ENCODE measurements at regions not wholly inside any gene's neighbourhood (a gene's known extent, or its start where the extent isn't known, plus 50 kb on each side); places are given as distances from the start of the nearest gene placed in this dataset.

DNA sequence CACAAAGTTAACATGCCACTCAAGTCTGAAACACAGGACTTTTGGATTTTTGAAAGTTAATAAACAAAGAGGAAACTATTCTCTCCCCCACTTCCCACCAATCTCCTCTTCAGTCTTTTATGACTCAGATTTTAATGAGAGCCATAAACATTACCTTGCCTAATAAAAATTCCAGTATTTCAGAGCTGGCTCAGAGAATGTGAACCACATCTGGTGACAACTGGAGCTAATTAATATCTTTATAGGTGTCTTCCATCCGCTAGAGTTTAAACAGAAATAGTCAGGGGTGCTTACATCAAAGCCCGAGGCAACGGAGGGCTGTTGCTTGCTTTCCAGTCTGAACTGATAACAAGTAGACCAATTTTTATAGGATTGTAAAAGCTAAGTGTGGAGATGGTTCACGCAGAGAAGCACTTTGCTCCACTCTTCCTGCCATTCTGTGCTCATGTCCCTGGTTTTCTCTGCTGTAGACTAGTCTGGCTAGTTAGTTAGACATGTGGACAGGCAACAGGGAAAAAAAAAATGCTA, 363.6 kb downstream of the NR2F2 start (continued):
- peak; percentile 66 for TF ChIP-seq ZNF2 (tag by site-specific recombination; IDR thresholded peaks at IDR 0.05)
- TF ChIP-seq ZNF639 (tag by site-specific recombination; IDR thresholded peaks at IDR 0.05): peak; percentile 67; the same call in 1 of the 2 replicates
- TF ChIP-seq, protein P1, sequence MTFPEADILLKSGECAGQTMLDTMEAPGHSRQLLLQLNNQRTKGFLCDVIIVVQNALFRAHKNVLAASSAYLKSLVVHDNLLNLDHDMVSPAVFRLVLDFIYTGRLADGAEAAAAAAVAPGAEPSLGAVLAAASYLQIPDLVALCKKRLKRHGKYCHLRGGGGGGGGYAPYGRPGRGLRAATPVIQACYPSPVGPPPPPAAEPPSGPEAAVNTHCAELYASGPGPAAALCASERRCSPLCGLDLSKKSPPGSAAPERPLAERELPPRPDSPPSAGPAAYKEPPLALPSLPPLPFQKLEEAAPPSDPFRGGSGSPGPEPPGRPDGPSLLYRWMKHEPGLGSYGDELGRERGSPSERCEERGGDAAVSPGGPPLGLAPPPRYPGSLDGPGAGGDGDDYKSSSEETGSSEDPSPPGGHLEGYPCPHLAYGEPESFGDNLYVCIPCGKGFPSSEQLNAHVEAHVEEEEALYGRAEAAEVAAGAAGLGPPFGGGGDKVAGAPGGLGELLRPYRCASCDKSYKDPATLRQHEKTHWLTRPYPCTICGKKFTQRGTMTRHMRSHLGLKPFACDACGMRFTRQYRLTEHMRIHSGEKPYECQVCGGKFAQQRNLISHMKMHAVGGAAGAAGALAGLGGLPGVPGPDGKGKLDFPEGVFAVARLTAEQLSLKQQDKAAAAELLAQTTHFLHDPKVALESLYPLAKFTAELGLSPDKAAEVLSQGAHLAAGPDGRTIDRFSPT (tag by site-specific recombination; IDR thresholded peaks at IDR 0.05): peak; percentile 81
- TF ChIP-seq, protein P2, sequence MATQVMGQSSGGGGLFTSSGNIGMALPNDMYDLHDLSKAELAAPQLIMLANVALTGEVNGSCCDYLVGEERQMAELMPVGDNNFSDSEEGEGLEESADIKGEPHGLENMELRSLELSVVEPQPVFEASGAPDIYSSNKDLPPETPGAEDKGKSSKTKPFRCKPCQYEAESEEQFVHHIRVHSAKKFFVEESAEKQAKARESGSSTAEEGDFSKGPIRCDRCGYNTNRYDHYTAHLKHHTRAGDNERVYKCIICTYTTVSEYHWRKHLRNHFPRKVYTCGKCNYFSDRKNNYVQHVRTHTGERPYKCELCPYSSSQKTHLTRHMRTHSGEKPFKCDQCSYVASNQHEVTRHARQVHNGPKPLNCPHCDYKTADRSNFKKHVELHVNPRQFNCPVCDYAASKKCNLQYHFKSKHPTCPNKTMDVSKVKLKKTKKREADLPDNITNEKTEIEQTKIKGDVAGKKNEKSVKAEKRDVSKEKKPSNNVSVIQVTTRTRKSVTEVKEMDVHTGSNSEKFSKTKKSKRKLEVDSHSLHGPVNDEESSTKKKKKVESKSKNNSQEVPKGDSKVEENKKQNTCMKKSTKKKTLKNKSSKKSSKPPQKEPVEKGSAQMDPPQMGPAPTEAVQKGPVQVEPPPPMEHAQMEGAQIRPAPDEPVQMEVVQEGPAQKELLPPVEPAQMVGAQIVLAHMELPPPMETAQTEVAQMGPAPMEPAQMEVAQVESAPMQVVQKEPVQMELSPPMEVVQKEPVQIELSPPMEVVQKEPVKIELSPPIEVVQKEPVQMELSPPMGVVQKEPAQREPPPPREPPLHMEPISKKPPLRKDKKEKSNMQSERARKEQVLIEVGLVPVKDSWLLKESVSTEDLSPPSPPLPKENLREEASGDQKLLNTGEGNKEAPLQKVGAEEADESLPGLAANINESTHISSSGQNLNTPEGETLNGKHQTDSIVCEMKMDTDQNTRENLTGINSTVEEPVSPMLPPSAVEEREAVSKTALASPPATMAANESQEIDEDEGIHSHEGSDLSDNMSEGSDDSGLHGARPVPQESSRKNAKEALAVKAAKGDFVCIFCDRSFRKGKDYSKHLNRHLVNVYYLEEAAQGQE (tag by site-specific recombination; IDR thresholded peaks at IDR 0.05): no peak
- 0 out of 2 replicates have a peak, but pooled peaks have one; percentile 7 for TF ChIP-seq ZNF362 (tag by site-specific recombination; IDR thresholded peaks at IDR 0.05)
- TF ChIP-seq SETDB1 (IDR thresholded peaks at IDR 0.05; ENCODE audit: insufficient read length, low read length): no peak
- TF ChIP-seq ZNF23 (tag by site-specific recombination; IDR thresholded peaks at IDR 0.05; ENCODE audit: borderline replicate concordance): no peak
- no peak for TF ChIP-seq ZNF132 (tag by site-specific recombination; IDR thresholded peaks at IDR 0.05; ENCODE audit: borderline replicate concordance)
- no peak for TF ChIP-seq ZNF768 (tag by site-specific recombination; IDR thresholded peaks at IDR 0.05)
- TF ChIP-seq, protein P3, sequence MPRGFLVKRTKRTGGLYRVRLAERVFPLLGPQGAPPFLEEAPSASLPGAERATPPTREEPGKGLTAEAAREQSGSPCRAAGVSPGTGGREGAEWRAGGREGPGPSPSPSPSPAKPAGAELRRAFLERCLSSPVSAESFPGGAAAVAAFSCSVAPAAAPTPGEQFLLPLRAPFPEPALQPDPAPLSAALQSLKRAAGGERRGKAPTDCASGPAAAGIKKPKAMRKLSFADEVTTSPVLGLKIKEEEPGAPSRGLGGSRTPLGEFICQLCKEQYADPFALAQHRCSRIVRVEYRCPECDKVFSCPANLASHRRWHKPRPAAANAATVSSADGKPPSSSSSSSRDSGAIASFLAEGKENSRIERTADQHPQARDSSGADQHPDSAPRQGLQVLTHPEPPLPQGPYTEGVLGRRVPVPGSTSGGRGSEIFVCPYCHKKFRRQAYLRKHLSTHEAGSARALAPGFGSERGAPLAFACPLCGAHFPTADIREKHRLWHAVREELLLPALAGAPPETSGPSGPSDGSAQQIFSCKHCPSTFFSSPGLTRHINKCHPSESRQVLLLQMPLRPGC (tag by site-specific recombination; IDR thresholded peaks at IDR 0.05): peak; percentile 86
- TF ChIP-seq, protein P4, sequence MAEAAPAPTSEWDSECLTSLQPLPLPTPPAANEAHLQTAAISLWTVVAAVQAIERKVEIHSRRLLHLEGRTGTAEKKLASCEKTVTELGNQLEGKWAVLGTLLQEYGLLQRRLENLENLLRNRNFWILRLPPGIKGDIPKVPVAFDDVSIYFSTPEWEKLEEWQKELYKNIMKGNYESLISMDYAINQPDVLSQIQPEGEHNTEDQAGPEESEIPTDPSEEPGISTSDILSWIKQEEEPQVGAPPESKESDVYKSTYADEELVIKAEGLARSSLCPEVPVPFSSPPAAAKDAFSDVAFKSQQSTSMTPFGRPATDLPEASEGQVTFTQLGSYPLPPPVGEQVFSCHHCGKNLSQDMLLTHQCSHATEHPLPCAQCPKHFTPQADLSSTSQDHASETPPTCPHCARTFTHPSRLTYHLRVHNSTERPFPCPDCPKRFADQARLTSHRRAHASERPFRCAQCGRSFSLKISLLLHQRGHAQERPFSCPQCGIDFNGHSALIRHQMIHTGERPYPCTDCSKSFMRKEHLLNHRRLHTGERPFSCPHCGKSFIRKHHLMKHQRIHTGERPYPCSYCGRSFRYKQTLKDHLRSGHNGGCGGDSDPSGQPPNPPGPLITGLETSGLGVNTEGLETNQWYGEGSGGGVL (tag by site-specific recombination; IDR thresholded peaks at IDR 0.05): peak; percentile 69
- TF ChIP-seq ZBTB48 (tag by site-specific recombination; IDR thresholded peaks at IDR 0.05): no peak
- peak; percentile 97 for TF ChIP-seq OVOL3 (tag by site-specific recombination; IDR thresholded peaks at IDR 0.05)
- peak; percentile 72 for TF ChIP-seq SCRT2 (tag by site-specific recombination; IDR thresholded peaks at IDR 0.05)
- no peak for TF ChIP-seq ZSCAN18 (tag by site-specific recombination; IDR thresholded peaks at IDR 0.05)
- peak; percentile 76; the same call in 1 of the 2 replicates for TF ChIP-seq BCL6B (tag by site-specific recombination; IDR thresholded peaks at IDR 0.05)
- peak; percentile 83 for TF ChIP-seq ZSCAN30 (tag by site-specific recombination; IDR thresholded peaks at IDR 0.05)
- no peak for TF ChIP-seq ZNF211 (tag by site-specific recombination; IDR thresholded peaks at IDR 0.05; ENCODE audit: low read depth)
- TF ChIP-seq GLIS1 (tag by site-specific recombination; IDR thresholded peaks at IDR 0.05): peak; percentile 77
- TF ChIP-seq FEZF1 (tag by site-specific recombination; IDR thresholded peaks at IDR 0.05): peak; percentile 98
- TF ChIP-seq ZBTB21 (tag by site-specific recombination; IDR thresholded peaks at IDR 0.05): peak; percentile 59; the same call in 1 of the 2 replicates
- no peak for TF ChIP-seq ZNF654 (tag by site-specific recombination; IDR thresholded peaks at IDR 0.05; ENCODE audit: low read depth)
- no peak for TF ChIP-seq ZNF311 (tag by site-specific recombination; IDR thresholded peaks at IDR 0.05; ENCODE audit: borderline replicate concordance)
- peak; percentile 78 for TF ChIP-seq IKZF3 (tag by site-specific recombination; IDR thresholded peaks at IDR 0.05)
- TF ChIP-seq ZNF133 (tag by site-specific recombination; IDR thresholded peaks at IDR 0.05): no peak

Measured in HEK293 (cell line).